H1 (cell line): ENCODE measurements at regions not wholly inside any gene's neighbourhood (a gene's known extent, or its start where the extent isn't known, plus 50 kb on each side); places are given as distances from the start of the nearest gene placed in this dataset.
A peak's percentile ranks its signal among the peaks of the same experiment; 100 is the strongest.

Experiments
- CTCF ChIA-PET: fragments of 300-600 bp; sonication (Branson Sonifier 250); formaldehyde crosslinking; loops from one replicate; lab custom pipeline; 2021; ENCODE audit not compliant: partially characterized antibody; lab: Charles Lee
- POLR2A ChIA-PET: fragments of 300-600 bp; sonication (Branson Sonifier 250); formaldehyde crosslinking; loops from one replicate; lab custom pipeline; 2021; ENCODE audit warnings: inconsistent platforms; ENCODE audit not compliant: partially characterized antibody; lab: Charles Lee
- DNase-seq, 2 experiments: peaks; one replicate each; pipeline versions ENCODE4 v3.0.0 to v3.0.0-alpha.2; 2010 to 2022; ENCODE audit warnings: low spot score in 2 of 2, low read depth in 1 of 2, mixed read lengths in 1 of 2
- FAIRE-seq: peaks from 2 replicates; lab custom pipeline; 2011; peaks lifted over from hg19 to GRCh38; lab: Jason Lieb, UNC
- H2AFZ ChIP-seq: 2 replicates; pipeline ENCODE4 v1.8.1; 2012; ENCODE audit warnings: low read length, inconsistent platforms
- H2AK5ac ChIP-seq: 2 replicates; pipeline ENCODE4 v1.6.1; 2013; ENCODE audit warnings: low read depth, low read length
- H2BK120ac ChIP-seq: replicated peaks from 2 replicates; pipeline ENCODE3; 2013; ENCODE audit warnings: low read depth, low read length, inconsistent platforms
- H2BK12ac ChIP-seq: 2 replicates; pipeline ENCODE4 v1.6.1; 2013; ENCODE audit warnings: low read depth, low read length
- H2BK15ac ChIP-seq: 2 replicates; pipeline ENCODE4 v1.6.1; 2013; ENCODE audit warnings: low read length
- H2BK20ac ChIP-seq: 2 replicates; pipeline ENCODE4 v1.6.1; 2013; ENCODE audit warnings: low read length
- H2BK5ac ChIP-seq: 2 replicates; pipeline ENCODE4 v1.6.1; 2013; ENCODE audit warnings: low read depth, low read length
- H3K14ac ChIP-seq: 2 replicates; pipeline ENCODE4 v1.6.1; 2013; ENCODE audit warnings: inconsistent platforms; ENCODE audit not compliant: insufficient read length
- H3K18ac ChIP-seq: 2 replicates; pipeline ENCODE4 v1.6.1; 2013; ENCODE audit warnings: low read length; ENCODE audit errors: extremely low read depth
- H3K23ac ChIP-seq: 2 replicates; pipeline ENCODE4 v1.6.1; 2013; ENCODE audit warnings: inconsistent platforms; ENCODE audit not compliant: insufficient read length
- H3K23me2 ChIP-seq: 2 replicates; pipeline ENCODE4 v1.6.1; 2013; ENCODE audit warnings: low read depth, low read length
- H3K27ac ChIP-seq: 2 replicates; pipeline ENCODE4 v1.6.1; 2011; ENCODE audit warnings: low read depth, low read length, inconsistent platforms
- H3K27me3 ChIP-seq, 4 experiments: replicated peaks in 1 of 4; 1 replicate in 1 of 4; 2 replicates in 3 of 4; pipeline versions ENCODE4 v1.6.1 to v1.8.1; 2011 to 2013; ENCODE audit warnings: low read length in 3 of 4, mild to moderate bottlenecking in 3 of 4, inconsistent platforms in 2 of 4, mixed read lengths in 2 of 4, moderate library complexity in 1 of 4; ENCODE audit not compliant: control insufficient read depth in 3 of 4, insufficient read depth in 3 of 4; ENCODE audit errors: extremely low read depth in 1 of 4
- H3K36me3 ChIP-seq, 4 experiments: 2 replicates each; pipeline versions ENCODE4 v1.6.1 to v1.8.1; 2011 to 2013; ENCODE audit warnings: mild to moderate bottlenecking in 4 of 4, low read length in 3 of 4, moderate library complexity in 2 of 4, control low read depth in 1 of 4, inconsistent platforms in 1 of 4; ENCODE audit not compliant: insufficient read depth in 4 of 4, control insufficient read depth in 2 of 4
- H3K4ac ChIP-seq: replicated peaks from 2 replicates; pipeline ENCODE3; 2013; ENCODE audit warnings: low read length, low read depth, mixed read lengths, inconsistent platforms; ENCODE audit not compliant: insufficient read length
- H3K4me1 ChIP-seq, 4 experiments: replicated peaks in 1 of 4; 1 replicate in 1 of 4; 2 replicates in 3 of 4; pipeline versions ENCODE4 v1.6.1 to v1.8.1; 2011 to 2013; ENCODE audit warnings: low read length in 3 of 4, inconsistent platforms in 2 of 4, mixed read lengths in 1 of 4; ENCODE audit not compliant: insufficient read depth in 4 of 4, control insufficient read depth in 3 of 4
- H3K4me2 ChIP-seq, 2 experiments: 2 replicates each; pipeline versions ENCODE4 v1.6.1 to v1.8.1; 2011 to 2013; ENCODE audit warnings: low read depth in 2 of 2, low read length in 2 of 2, control low read depth in 1 of 2, inconsistent platforms in 1 of 2, mild to moderate bottlenecking in 1 of 2; ENCODE audit not compliant: insufficient read depth in 1 of 2
- H3K4me3 ChIP-seq, 4 experiments: fragments of 200-600, 300-600 bp in 1 of 4; sonication (generic), shearing (Covaris generic), sonication (Bioruptor Twin) in 1 of 4; 2 replicates each; pipeline versions ENCODE4 v1.5.1 to v1.8.1; 2011 to 2016; ENCODE audit warnings: low read length in 4 of 4, low read depth in 3 of 4, control low read depth in 2 of 4, inconsistent platforms in 2 of 4, mild to moderate bottlenecking in 2 of 4, mixed read lengths in 1 of 4, moderate library complexity in 1 of 4; ENCODE audit not compliant: insufficient read depth in 2 of 4; ENCODE audit errors: extremely low read depth in 1 of 4
- H3K56ac ChIP-seq: replicated peaks from 2 replicates; pipeline ENCODE3; 2013; ENCODE audit warnings: low read depth, mild to moderate bottlenecking, mixed read lengths, low read length, inconsistent platforms; ENCODE audit not compliant: insufficient read length
- H3K79me1 ChIP-seq: 2 replicates; pipeline ENCODE4 v1.6.1; 2013; ENCODE audit warnings: low read depth, low read length, control low read depth
- H3K79me2 ChIP-seq, 2 experiments: 2 replicates each; pipeline versions ENCODE4 v1.6.1 to v1.8.1; 2012 to 2013; ENCODE audit warnings: low read length in 2 of 2, mild to moderate bottlenecking in 2 of 2, inconsistent platforms in 1 of 2; ENCODE audit not compliant: insufficient read depth in 2 of 2, control insufficient read depth in 1 of 2
- H3K9ac ChIP-seq, 4 experiments: replicated peaks in 1 of 4; 1 replicate in 1 of 4; 2 replicates in 3 of 4; pipeline versions ENCODE4 v1.6.1 to v1.8.1; 2011 to 2013; ENCODE audit warnings: low read depth in 3 of 4, low read length in 3 of 4, control low read depth in 2 of 4, mild to moderate bottlenecking in 2 of 4, moderate library complexity in 2 of 4, inconsistent platforms in 1 of 4; ENCODE audit errors: extremely low read depth in 1 of 4
- H3K9me3 ChIP-seq, 2 experiments: 2 replicates each; pipeline versions ENCODE4 v1.6.1 to v1.8.1; 2012 to 2013; ENCODE audit warnings: mild to moderate bottlenecking in 2 of 2, moderate library complexity in 2 of 2, control low read depth in 1 of 2, inconsistent platforms in 1 of 2, low read depth in 1 of 2, low read length in 1 of 2, mixed read lengths in 1 of 2; ENCODE audit not compliant: insufficient read depth in 2 of 2
- H4K20me1 ChIP-seq, 2 experiments: replicated peaks in 1 of 2; 2 replicates each; pipeline versions ENCODE3 to v1.8.1; 2011 to 2013; ENCODE audit warnings: inconsistent platforms in 2 of 2, low read length in 2 of 2, mild to moderate bottlenecking in 1 of 2; ENCODE audit not compliant: insufficient read depth in 2 of 2, control insufficient read depth in 1 of 2
- H4K5ac ChIP-seq: 2 replicates; pipeline ENCODE4 v1.6.1; 2013; ENCODE audit warnings: low read length, low read depth, mixed read lengths, inconsistent platforms; ENCODE audit not compliant: insufficient read length
- H4K8ac ChIP-seq: 2 replicates; pipeline ENCODE4 v1.8.0; 2013; ENCODE audit warnings: mild to moderate bottlenecking, moderate library complexity, low read length, inconsistent platforms; ENCODE audit not compliant: insufficient read depth; ENCODE audit errors: extremely low read depth
- H4K91ac ChIP-seq: replicated peaks from 2 replicates; pipeline ENCODE3; 2013; ENCODE audit warnings: low read length, mixed read lengths, inconsistent platforms; ENCODE audit not compliant: insufficient read length
- CREB1 ChIP-seq: IDR thresholded peaks from 2 replicates; pipeline ENCODE4 v1.6.1; 2012; ENCODE audit warnings: inconsistent platforms
- CTCF ChIP-seq, 3 experiments: IDR thresholded peaks; 1 replicate in 2 of 3; 2 replicates in 1 of 3; pipeline versions ENCODE4 v1.5.1 to v1.6.1; 2011; ENCODE audit warnings: low read length in 3 of 3, mild to moderate bottlenecking in 3 of 3, inconsistent platforms in 2 of 3, low read depth in 1 of 3, moderate library complexity in 1 of 3; ENCODE audit not compliant: insufficient read depth in 1 of 3; ENCODE audit errors: control extremely low read depth in 1 of 3
- EGR1 ChIP-seq: IDR thresholded peaks from 2 replicates; pipeline ENCODE4 v1.6.1; 2011; ENCODE audit warnings: low read depth, low read length, borderline replicate concordance
- RAD21 ChIP-seq, 2 experiments: IDR thresholded peaks in 1 of 2; conservative IDR thresholded peaks in 1 of 2; 2 replicates each; pipeline ENCODE4 v1.6.1; 2011; ENCODE audit warnings: low read depth in 2 of 2, low read length in 2 of 2, improper control_type of control experiment in 1 of 2, inconsistent platforms in 1 of 2, mild to moderate bottlenecking in 1 of 2, moderate library complexity in 1 of 2
- RFX5 ChIP-seq: IDR thresholded peaks from 2 replicates; pipeline ENCODE4 v1.6.1; 2011; ENCODE audit warnings: low read depth, low read length, improper control_type of control experiment, borderline replicate concordance
- TAF7 ChIP-seq: optimal IDR thresholded peaks from 2 replicates; pipeline ENCODE3; 2011; ENCODE audit warnings: low read depth, mild to moderate bottlenecking, inconsistent platforms, low read length, moderate library complexity, borderline replicate concordance
- WGBS, 2 experiments: shearing (Covaris generic) in 1 of 2; methylation state at CpG; one replicate each; pipeline versions ENCODE4 v1.1.6 to v1.1.7; 2013 to 2015; ENCODE audit warnings: low lambda C conversion rate in 2 of 2, mixed read lengths in 2 of 2, inconsistent platforms in 1 of 2, low coverage in 1 of 2, missing lambda C conversion rate in 1 of 2; ENCODE audit not compliant: insufficient replicate concordance in 2 of 2, insufficient coverage in 1 of 2, insufficient read length in 1 of 2; ENCODE audit errors: extremely low coverage in 1 of 2, missing lambda C conversion rate in 1 of 2; 5-methylcytosine and 5-hydroxymethylcytosine counted together

- Histone ChIP-seq H2AK5ac (no peak overlapping the region), H3K27ac (no peak overlapping the region), H3K9ac (no peak overlapping the region), H3K79me1 (no peaks in the 10 kb centered on the region), H3K79me2 (no peaks in the 10 kb centered on the region), H2BK15ac (no peak overlapping the region), H3K9me3 (no peaks in the 10 kb centered on the region), H3K4me2 (no peak overlapping the region), H3K4me1 (no peaks in the 10 kb centered on the region), H2AFZ (no peak overlapping the region), H3K27me3 (no peaks in the 10 kb centered on the region), H3K36me3 (no peaks in the 10 kb centered on the region), H3K4ac (no peak overlapping the region), H2BK120ac (no peak overlapping the region), H4K5ac (no peak overlapping the region), H3K18ac (no peak overlapping the region), H3K56ac (no peak overlapping the region), H3K4me3 (no peak overlapping the region), H2BK20ac (no peak overlapping the region), H4K20me1 (no peaks in the 10 kb centered on the region), H3K23me2 (no peaks in the 10 kb centered on the region), H4K91ac (no peak overlapping the region), H2BK5ac (no peak overlapping the region), H2BK12ac (no peak overlapping the region), H3K14ac (no peak overlapping the region), H3K23ac (no peak overlapping the region), H4K8ac (no peak overlapping the region)
- FAIRE-seq (no peak), DNase-seq (peak in 1 of 2 experiments; percentile 31)
- ChIA-PET CTCF (interaction anchor here (0.6 to 6.3 kb wide), 5 partner anchors 9 to 391 kb away, joined by 3 to 39 read pairs (median 3); no protein-coding TSS in a partner anchor), POLR2A (no interaction called here)
- 85% methylated on average over 4 of the region's 4 CpGs; no CpG with 5 or more reads in 1 of the 2 experiments for WGBS, 2 experiments
- TF ChIP-seq RAD21 (IDR thresholded peaks at IDR 0.05 in 1 of 2, conservative IDR thresholded peaks at IDR 0.05 in 1 of 2; ENCODE audit: low read depth in 2 of 2, low read length in 2 of 2): peak in 1 of 2 experiments; percentile 22; a peak in 1 of 4 replicates
- no peak for TF ChIP-seq EGR1
- TF ChIP-seq RFX5: no peak
- TF ChIP-seq CREB1: no peak
- no peak for TF ChIP-seq TAF7
- TF ChIP-seq CTCF (IDR thresholded peaks at IDR 0.05; ENCODE audit: control extremely low read depth in 1 of 3, insufficient read depth in 1 of 3, low read depth in 1 of 3, low read length in 3 of 3): 0 out of 4 replicates have a peak, but pooled peaks of 1 of the 3 experiments have one; percentile 2
Measured at GRCh38 chr9:120336753-120337090, 243.2 kb downstream of the CDK5RAP2 start.
